ENCODE measurements at regions not wholly inside any gene's neighbourhood (a gene's known extent, or its start where the extent isn't known, plus 50 kb on each side); places are given as distances from the start of the nearest gene placed in this dataset.

DNA sequence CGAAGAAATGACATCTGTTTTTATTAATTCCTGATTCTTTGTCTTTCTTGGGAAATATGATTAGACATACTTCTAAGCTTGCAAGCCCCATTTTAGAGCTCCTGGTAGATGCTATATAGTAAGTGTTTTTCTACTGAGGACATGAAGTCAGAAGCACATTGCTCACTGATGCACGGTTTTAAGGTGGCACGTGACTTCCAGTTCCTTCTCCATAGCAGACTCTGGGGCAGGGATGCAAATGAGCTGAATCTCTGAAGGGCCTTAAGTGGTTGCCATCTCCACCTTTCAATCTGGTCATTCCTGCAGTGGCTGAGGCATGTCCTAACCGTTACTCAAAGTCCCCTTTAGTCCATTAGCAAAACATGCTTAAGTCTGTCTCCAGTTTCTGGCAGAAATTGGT lies 421.2 kb upstream of the HTR1E start:
- TF ChIP-seq EZH2 (IDR thresholded peaks at IDR 0.05) (no peak), POLR2AphosphoS5 (IDR thresholded peaks at IDR 0.05; ENCODE audit: borderline replicate concordance, low read depth, low read length) (no peak), FOXP2 (optimal IDR thresholded peaks at IDR 0.05; ENCODE audit: control extremely low read depth, extremely low read length, insufficient read depth) (no peak)

All from SK-N-MC (cell line).